ENCODE measurements at regions not wholly inside any gene's neighbourhood (a gene's known extent, or its start where the extent isn't known, plus 50 kb on each side); places are given as distances from the start of the nearest gene placed in this dataset.

DNA sequence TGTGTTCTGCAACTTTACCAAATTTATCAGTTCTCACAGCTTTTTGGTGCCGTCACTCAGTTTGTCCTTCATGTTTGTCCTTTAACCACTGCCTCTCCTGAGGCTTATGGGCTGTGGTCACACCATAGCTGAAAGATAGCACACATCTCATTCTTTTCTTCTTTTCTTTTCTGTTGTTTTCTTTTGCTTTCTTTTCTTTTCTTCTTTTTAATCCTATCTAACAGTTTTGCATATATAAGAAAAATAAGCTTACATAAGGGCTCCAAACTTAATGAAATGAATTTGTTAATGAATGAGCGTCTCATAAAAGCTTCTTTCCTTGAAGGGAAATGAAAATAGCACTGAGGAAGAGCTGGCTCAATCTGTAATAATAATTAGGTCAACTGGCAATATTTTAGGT, 1061.2 kb downstream of the PCDH18 start:
- intact Hi-C loops (cut with micrococcal nuclease): no loop called here
- no peak overlapping the region for H3K27ac ChIP-seq (ENCODE audit: low read length)
- no peaks in the 10 kb centered on the region for H3K27me3 Mint-ChIP-seq (ENCODE audit: low read depth in 2 of 2)
- H3K27ac Mint-ChIP-seq: no peak overlapping the region
- H3K4me1 ChIP-seq (ENCODE audit: control insufficient read depth, insufficient read depth, low read length): no peaks in the 10 kb centered on the region
- H3K4me3 ChIP-seq (ENCODE audit: low read length): no peak overlapping the region
- H3K9me3 Mint-ChIP-seq: peaks cover 4 to 8% of the 10 kb centered on the region in 2 donors
- H3K4me1 Mint-ChIP-seq: no peaks in the 10 kb centered on the region
- TF ChIP-seq, protein P1, sequence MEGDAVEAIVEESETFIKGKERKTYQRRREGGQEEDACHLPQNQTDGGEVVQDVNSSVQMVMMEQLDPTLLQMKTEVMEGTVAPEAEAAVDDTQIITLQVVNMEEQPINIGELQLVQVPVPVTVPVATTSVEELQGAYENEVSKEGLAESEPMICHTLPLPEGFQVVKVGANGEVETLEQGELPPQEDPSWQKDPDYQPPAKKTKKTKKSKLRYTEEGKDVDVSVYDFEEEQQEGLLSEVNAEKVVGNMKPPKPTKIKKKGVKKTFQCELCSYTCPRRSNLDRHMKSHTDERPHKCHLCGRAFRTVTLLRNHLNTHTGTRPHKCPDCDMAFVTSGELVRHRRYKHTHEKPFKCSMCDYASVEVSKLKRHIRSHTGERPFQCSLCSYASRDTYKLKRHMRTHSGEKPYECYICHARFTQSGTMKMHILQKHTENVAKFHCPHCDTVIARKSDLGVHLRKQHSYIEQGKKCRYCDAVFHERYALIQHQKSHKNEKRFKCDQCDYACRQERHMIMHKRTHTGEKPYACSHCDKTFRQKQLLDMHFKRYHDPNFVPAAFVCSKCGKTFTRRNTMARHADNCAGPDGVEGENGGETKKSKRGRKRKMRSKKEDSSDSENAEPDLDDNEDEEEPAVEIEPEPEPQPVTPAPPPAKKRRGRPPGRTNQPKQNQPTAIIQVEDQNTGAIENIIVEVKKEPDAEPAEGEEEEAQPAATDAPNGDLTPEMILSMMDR (IDR thresholded peaks at IDR 0.05): no peak
- H3K36me3 Mint-ChIP-seq: no peaks in the 10 kb centered on the region
- no peak overlapping the region for H3K4me3 Mint-ChIP-seq
- no peaks in the 10 kb centered on the region for H3K36me3 ChIP-seq (ENCODE audit: control insufficient read depth, insufficient read depth, low read length)
- H3K27me3 ChIP-seq (ENCODE audit: control insufficient read depth, insufficient read depth, low read length): no peaks in the 10 kb centered on the region
- ATAC-seq: no peak
- no peaks in the 10 kb centered on the region for H3K9me3 ChIP-seq (ENCODE audit: control insufficient read depth, insufficient read depth, low read length)
- WGBS (ENCODE audit: insufficient coverage): 87% methylated on average over 2 of the region's 2 CpGs
- DNase-seq: no peak

DNA sequence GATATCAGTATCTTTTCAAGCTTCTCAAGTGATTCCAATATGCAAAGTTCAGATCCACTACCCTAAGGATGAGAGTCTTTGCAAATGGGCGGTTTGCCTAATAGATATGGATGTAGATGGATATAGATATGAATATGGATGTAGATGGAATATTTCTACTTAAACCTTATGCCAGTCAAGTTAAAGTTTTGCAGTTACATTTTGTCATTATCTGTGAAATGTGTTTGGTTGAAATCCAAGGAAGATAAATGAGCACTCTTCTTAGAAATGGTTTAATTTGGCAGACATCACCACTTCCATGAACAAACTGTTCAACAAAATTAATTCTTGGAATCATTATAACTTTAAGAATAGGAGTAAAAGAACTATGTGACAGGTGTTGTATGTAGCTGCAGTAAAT, 1066.6 kb downstream of the PCDH18 start:
- H3K27ac Mint-ChIP-seq: no peak overlapping the region
- no peak overlapping the region for H3K27ac ChIP-seq (ENCODE audit: low read length)
- TF ChIP-seq, protein P1 (IDR thresholded peaks at IDR 0.05): no peak
- H3K9me3 ChIP-seq (ENCODE audit: control insufficient read depth, insufficient read depth, low read length): no peaks in the 10 kb centered on the region
- no peaks in the 10 kb centered on the region for H3K27me3 Mint-ChIP-seq (ENCODE audit: low read depth in 2 of 2)
- no peak overlapping the region for H3K4me3 ChIP-seq (ENCODE audit: low read length)
- no peak for ATAC-seq
- H3K9me3 Mint-ChIP-seq: peaks cover 2 to 10% of the 10 kb centered on the region in 2 donors
- WGBS (ENCODE audit: insufficient coverage): no CpG with 5 or more reads among the region's 1 CpG
- H3K4me3 Mint-ChIP-seq: no peak overlapping the region
- no peaks in the 10 kb centered on the region for H3K27me3 ChIP-seq (ENCODE audit: control insufficient read depth, insufficient read depth, low read length)
- no peaks in the 10 kb centered on the region for H3K4me1 Mint-ChIP-seq
- H3K36me3 ChIP-seq (ENCODE audit: control insufficient read depth, insufficient read depth, low read length): no peaks in the 10 kb centered on the region
- intact Hi-C loops (cut with micrococcal nuclease): no loop called here
- no peaks in the 10 kb centered on the region for H3K4me1 ChIP-seq (ENCODE audit: control insufficient read depth, insufficient read depth, low read length)
- no peaks in the 10 kb centered on the region for H3K36me3 Mint-ChIP-seq
- no peak for DNase-seq

DNA sequence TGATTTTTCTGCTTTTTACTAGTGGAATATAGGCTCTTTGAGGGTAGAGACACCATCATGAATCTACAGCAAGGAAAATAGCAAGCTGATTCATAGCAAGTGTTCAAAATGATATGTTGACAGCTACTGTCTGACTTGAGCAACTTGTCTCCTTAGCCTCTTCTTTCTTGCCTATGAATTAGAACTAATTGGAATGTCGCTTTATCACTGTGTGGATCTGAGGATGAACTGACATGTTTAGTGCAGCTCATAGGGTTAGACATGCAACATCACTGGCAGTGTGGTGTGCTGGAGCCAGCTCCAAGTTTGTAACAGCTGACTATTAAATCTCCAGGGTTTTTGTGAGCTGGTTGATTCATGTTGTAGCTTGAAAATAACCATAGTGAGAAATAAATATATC, 1068.4 kb downstream of the PCDH18 start:
- TF ChIP-seq, protein P1 (IDR thresholded peaks at IDR 0.05): no peak
- H3K4me1 Mint-ChIP-seq: no peaks in the 10 kb centered on the region

DNA sequence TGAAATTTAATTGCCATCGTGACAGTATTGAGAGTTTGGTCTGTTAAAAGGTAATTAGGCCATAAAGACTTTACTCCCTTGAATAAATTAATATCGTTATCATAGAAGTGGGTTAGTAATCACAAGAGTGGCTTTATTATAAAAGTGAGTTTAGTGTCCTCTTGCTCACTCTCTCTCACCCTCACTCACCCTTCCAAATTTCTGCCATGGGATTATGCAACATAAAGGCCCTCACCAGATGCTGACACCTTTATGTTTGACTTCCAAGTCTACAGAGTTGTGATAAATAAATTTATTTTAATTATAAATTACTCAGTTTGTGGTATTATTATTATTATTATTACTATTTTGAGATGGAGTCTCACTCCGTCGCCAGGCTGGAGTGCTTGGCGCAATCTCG, 1070.8 kb downstream of the PCDH18 start:
- Histone ChIP-seq H3K27me3 (ENCODE audit: control insufficient read depth, insufficient read depth, low read length) (no peaks in the 10 kb centered on the region), H3K4me3 (ENCODE audit: low read length) (no peak overlapping the region), H3K9me3 (ENCODE audit: control insufficient read depth, insufficient read depth, low read length) (peaks cover 5% of the 10 kb centered on the region), H3K27ac (ENCODE audit: low read length) (no peak overlapping the region), H3K36me3 (ENCODE audit: control insufficient read depth, insufficient read depth, low read length) (no peaks in the 10 kb centered on the region), H3K4me1 (ENCODE audit: control insufficient read depth, insufficient read depth, low read length) (no peaks in the 10 kb centered on the region)
- Mint-ChIP-seq H3K36me3 (no peaks in the 10 kb centered on the region), H3K9me3 (peaks cover 0 to 6% of the 10 kb centered on the region in 2 donors), H3K27me3 (ENCODE audit: low read depth in 2 of 2) (no peaks in the 10 kb centered on the region), H3K4me1 (no peaks in the 10 kb centered on the region), H3K4me3 (no peak overlapping the region), H3K27ac (no peak overlapping the region)
- 100% methylated on average over 4 of the region's 6 CpGs for WGBS (ENCODE audit: insufficient coverage)
- TF ChIP-seq, protein P1 (IDR thresholded peaks at IDR 0.05): no peak
- ATAC-seq (no peak), DNase-seq (no peak)
- intact Hi-C loops (cut with micrococcal nuclease): no loop called here

More for the DNA sequence above, 1068.4 kb downstream of the PCDH18 start:
- H3K36me3 Mint-ChIP-seq: no peaks in the 10 kb centered on the region
- ATAC-seq: no peak
- no peaks in the 10 kb centered on the region for H3K27me3 ChIP-seq (ENCODE audit: control insufficient read depth, insufficient read depth, low read length)
- no peak overlapping the region for H3K27ac ChIP-seq (ENCODE audit: low read length)
- intact Hi-C loops (cut with micrococcal nuclease): no loop called here
- H3K36me3 ChIP-seq (ENCODE audit: control insufficient read depth, insufficient read depth, low read length): no peaks in the 10 kb centered on the region
- no peak for DNase-seq
- 42% methylated on average over 1 of the region's 1 CpG for WGBS (ENCODE audit: insufficient coverage)
- H3K27me3 Mint-ChIP-seq (ENCODE audit: low read depth in 2 of 2): no peaks in the 10 kb centered on the region
- H3K9me3 ChIP-seq (ENCODE audit: control insufficient read depth, insufficient read depth, low read length): no peaks in the 10 kb centered on the region
- peaks cover 0 to 6% of the 10 kb centered on the region in 2 donors for H3K9me3 Mint-ChIP-seq
- H3K4me1 ChIP-seq (ENCODE audit: control insufficient read depth, insufficient read depth, low read length): no peaks in the 10 kb centered on the region
- no peak overlapping the region for H3K4me3 ChIP-seq (ENCODE audit: low read length)
- H3K4me3 Mint-ChIP-seq: no peak overlapping the region
- H3K27ac Mint-ChIP-seq: no peak overlapping the region

All from natural killer cell (primary cell).